ENCODE measurements at regions not wholly inside any gene's neighbourhood (a gene's known extent, or its start where the extent isn't known, plus 50 kb on each side); places are given as distances from the start of the nearest gene placed in this dataset.
"Not testable (repeated sequence)": the region's sequence is repeated elsewhere in the genome, so short reads cannot be mapped to it uniquely, and the experiment has no call there.

- H3K9me1 ChIP-seq (replicated peaks; ENCODE audit: control insufficient read depth, extremely low read depth, insufficient read depth, low read length); H3K9me3 ChIP-seq (replicated peaks; ENCODE audit: control insufficient read depth, insufficient read depth, low read length); intact Hi-C loops (cut with micrococcal nuclease); H3K4me2 ChIP-seq (ENCODE audit: insufficient read depth, low read length); FAIRE-seq; H3K79me2 ChIP-seq (ENCODE audit: control insufficient read depth, insufficient read depth, low read length); BruUV-seq (replicated peaks); DNase-seq (ENCODE audit: low read depth, low spot score); H4K20me1 ChIP-seq (replicated peaks; ENCODE audit: control insufficient read depth, extremely low read depth, insufficient read depth, low read length); H3K4me1 ChIP-seq (ENCODE audit: control insufficient read depth, extremely low read depth, insufficient read depth, low read length); H3K36me3 ChIP-seq (ENCODE audit: control insufficient read depth in 2 of 2, extremely low read depth in 1 of 2, insufficient read depth in 2 of 2, low read length in 2 of 2); CTCF ChIA-PET; H3K4me3 ChIP-seq (replicated peaks in 1 of 3; ENCODE audit: insufficient read depth in 1 of 3, low read depth in 1 of 3, low read length in 3 of 3); H3K27me3 ChIP-seq (ENCODE audit: control insufficient read depth in 2 of 2, insufficient read depth in 2 of 2, low read length in 2 of 2); H2AFZ ChIP-seq (ENCODE audit: low read depth, low read length); dilution Hi-C loops (cut with MboI; ENCODE audit: extremely low pct_ligation_motif_present, low sequenced_read_pairs); H3K27ac ChIP-seq (ENCODE audit: insufficient read depth, low read depth, low read length); POLR2A ChIA-PET; H3K9ac ChIP-seq (replicated peaks; ENCODE audit: extremely low read depth, insufficient read depth, low read length): not testable (repeated sequence)
Measured at GRCh38 chr11:94235772-94236171, 68.6 kb upstream of the IZUMO1R start.

GRCh38 chr11:94236416-94236815, 68.0 kb upstream of the IZUMO1R start:
- H3K9ac ChIP-seq (replicated peaks; ENCODE audit: extremely low read depth, insufficient read depth, low read length); H3K4me2 ChIP-seq (ENCODE audit: insufficient read depth, low read length); H3K79me2 ChIP-seq (ENCODE audit: control insufficient read depth, insufficient read depth, low read length); H3K9me1 ChIP-seq (replicated peaks; ENCODE audit: control insufficient read depth, extremely low read depth, insufficient read depth, low read length); CTCF ChIA-PET; H2AFZ ChIP-seq (ENCODE audit: low read depth, low read length); dilution Hi-C loops (cut with MboI; ENCODE audit: extremely low pct_ligation_motif_present, low sequenced_read_pairs); H3K36me3 ChIP-seq (ENCODE audit: control insufficient read depth in 2 of 2, extremely low read depth in 1 of 2, insufficient read depth in 2 of 2, low read length in 2 of 2); intact Hi-C loops (cut with micrococcal nuclease); H3K27me3 ChIP-seq (ENCODE audit: control insufficient read depth in 2 of 2, insufficient read depth in 2 of 2, low read length in 2 of 2); FAIRE-seq; DNase-seq (ENCODE audit: low read depth, low spot score); POLR2A ChIA-PET; H3K4me1 ChIP-seq (ENCODE audit: control insufficient read depth, extremely low read depth, insufficient read depth, low read length); H4K20me1 ChIP-seq (replicated peaks; ENCODE audit: control insufficient read depth, extremely low read depth, insufficient read depth, low read length); H3K27ac ChIP-seq (ENCODE audit: insufficient read depth, low read depth, low read length); BruUV-seq (replicated peaks); H3K9me3 ChIP-seq (replicated peaks; ENCODE audit: control insufficient read depth, insufficient read depth, low read length); H3K4me3 ChIP-seq (replicated peaks in 1 of 3; ENCODE audit: insufficient read depth in 1 of 3, low read depth in 1 of 3, low read length in 3 of 3): not testable (repeated sequence)

- H3K9me3 ChIP-seq (replicated peaks; ENCODE audit: control insufficient read depth, insufficient read depth, low read length); H3K4me3 ChIP-seq (replicated peaks in 1 of 3; ENCODE audit: insufficient read depth in 1 of 3, low read depth in 1 of 3, low read length in 3 of 3); H4K20me1 ChIP-seq (replicated peaks; ENCODE audit: control insufficient read depth, extremely low read depth, insufficient read depth, low read length); H3K4me2 ChIP-seq (ENCODE audit: insufficient read depth, low read length); H3K79me2 ChIP-seq (ENCODE audit: control insufficient read depth, insufficient read depth, low read length); H2AFZ ChIP-seq (ENCODE audit: low read depth, low read length); BruUV-seq (replicated peaks); FAIRE-seq; DNase-seq (ENCODE audit: low read depth, low spot score); dilution Hi-C loops (cut with MboI; ENCODE audit: extremely low pct_ligation_motif_present, low sequenced_read_pairs); CTCF ChIA-PET; H3K9me1 ChIP-seq (replicated peaks; ENCODE audit: control insufficient read depth, extremely low read depth, insufficient read depth, low read length); POLR2A ChIA-PET; intact Hi-C loops (cut with micrococcal nuclease); H3K27me3 ChIP-seq (ENCODE audit: control insufficient read depth in 2 of 2, insufficient read depth in 2 of 2, low read length in 2 of 2); H3K4me1 ChIP-seq (ENCODE audit: control insufficient read depth, extremely low read depth, insufficient read depth, low read length); H3K27ac ChIP-seq (ENCODE audit: insufficient read depth, low read depth, low read length); H3K36me3 ChIP-seq (ENCODE audit: control insufficient read depth in 2 of 2, extremely low read depth in 1 of 2, insufficient read depth in 2 of 2, low read length in 2 of 2); H3K9ac ChIP-seq (replicated peaks; ENCODE audit: extremely low read depth, insufficient read depth, low read length): not testable (repeated sequence)
Measured at GRCh38 chr11:94237447-94238153, 66.8 kb upstream of the IZUMO1R start.

- H3K9me1 ChIP-seq (replicated peaks; ENCODE audit: control insufficient read depth, extremely low read depth, insufficient read depth, low read length); POLR2A ChIA-PET; H2AFZ ChIP-seq (ENCODE audit: low read depth, low read length); H3K4me2 ChIP-seq (ENCODE audit: insufficient read depth, low read length); H3K9me3 ChIP-seq (replicated peaks; ENCODE audit: control insufficient read depth, insufficient read depth, low read length); dilution Hi-C loops (cut with MboI; ENCODE audit: extremely low pct_ligation_motif_present, low sequenced_read_pairs); H3K4me1 ChIP-seq (ENCODE audit: control insufficient read depth, extremely low read depth, insufficient read depth, low read length); H4K20me1 ChIP-seq (replicated peaks; ENCODE audit: control insufficient read depth, extremely low read depth, insufficient read depth, low read length); H3K27me3 ChIP-seq (ENCODE audit: control insufficient read depth in 2 of 2, insufficient read depth in 2 of 2, low read length in 2 of 2); H3K27ac ChIP-seq (ENCODE audit: insufficient read depth, low read depth, low read length); BruUV-seq (replicated peaks); CTCF ChIA-PET; H3K36me3 ChIP-seq (ENCODE audit: control insufficient read depth in 2 of 2, extremely low read depth in 1 of 2, insufficient read depth in 2 of 2, low read length in 2 of 2); H3K4me3 ChIP-seq (replicated peaks in 1 of 3; ENCODE audit: insufficient read depth in 1 of 3, low read depth in 1 of 3, low read length in 3 of 3); H3K79me2 ChIP-seq (ENCODE audit: control insufficient read depth, insufficient read depth, low read length); intact Hi-C loops (cut with micrococcal nuclease); H3K9ac ChIP-seq (replicated peaks; ENCODE audit: extremely low read depth, insufficient read depth, low read length); DNase-seq (ENCODE audit: low read depth, low spot score): not testable (repeated sequence)
- FAIRE-seq = peak; percentile 40
Measured at GRCh38 chr11:94238154-94238735, 66.1 kb upstream of the IZUMO1R start.

All from endothelial cell of umbilical vein (primary cell).